NCI-H1436 treated with DMSO at 0.1 percent for 48 hours (cell line): ENCODE measurements at regions not wholly inside any gene's neighbourhood (a gene's known extent, or its start where the extent isn't known, plus 50 kb on each side); places are given as distances from the start of the nearest gene placed in this dataset.

Source experiments
- DNase-seq: peaks from one replicate; lab custom pipeline; 2025; lab: John Stamatoyannopoulos, UW

- no peak for DNase-seq
Observed at GRCh38 chr1:103854279-103854678, 104.6 kb downstream of the AMY1C start.

- DNase-seq = no peak
Observed at GRCh38 chr1:103859721-103860120, 110.0 kb downstream of the AMY1C start.

- no peak for DNase-seq
Observed at GRCh38 chr1:103898576-103899345, 149.1 kb downstream of the AMY1C start.

GRCh38 chr1:103900005-103900404 is 150.3 kb downstream of the AMY1C start:
- DNase-seq = no peak

GRCh38 chr1:103901072-103901471 is 151.4 kb downstream of the AMY1C start:
- DNase-seq = no peak

GRCh38 chr1:103905363-103905762 is 155.7 kb downstream of the AMY1C start:
- no peak for DNase-seq

- no peak for DNase-seq
Observed at GRCh38 chr1:103911450-103911849, 161.8 kb downstream of the AMY1C start.

- DNase-seq = no peak
Observed at GRCh38 chr1:103917795-103918194, 168.1 kb downstream of the AMY1C start.

- no peak for DNase-seq
Observed at GRCh38 chr1:103931891-103932290, 182.2 kb downstream of the AMY1C start.

- no peak for DNase-seq
Observed at GRCh38 chr1:103937763-103938357, 188.2 kb downstream of the AMY1C start.

- DNase-seq = no peak
Observed at GRCh38 chr1:103941086-103941485, 191.4 kb downstream of the AMY1C start.

- no peak for DNase-seq
Observed at GRCh38 chr1:103942029-103942428, 192.3 kb downstream of the AMY1C start.

- no peak for DNase-seq
Observed at GRCh38 chr1:103945774-103946173, 196.1 kb downstream of the AMY1C start.

GRCh38 chr1:103948526-103948925 is 198.8 kb downstream of the AMY1C start:
- DNase-seq = no peak

GRCh38 chr1:103949779-103950178 is 200.1 kb downstream of the AMY1C start:
- DNase-seq = no peak

GRCh38 chr1:103953386-103953785 is 203.7 kb downstream of the AMY1C start:
- DNase-seq = no peak

- no peak for DNase-seq
Observed at GRCh38 chr1:103958699-103959098, 209.0 kb downstream of the AMY1C start.

GRCh38 chr1:103959565-103959964 is 209.9 kb downstream of the AMY1C start:
- DNase-seq = no peak

GRCh38 chr1:103960045-103960444 is 210.3 kb downstream of the AMY1C start:
- no peak for DNase-seq

- no peak for DNase-seq
Observed at GRCh38 chr1:103960710-103961109, 211.0 kb downstream of the AMY1C start.

- DNase-seq = no peak
Observed at GRCh38 chr1:103986792-103987191, 237.1 kb downstream of the AMY1C start.

GRCh38 chr1:103997631-103998030 is 247.9 kb downstream of the AMY1C start:
- DNase-seq = no peak

- DNase-seq = no peak
Observed at GRCh38 chr1:104018922-104019674, 269.4 kb downstream of the AMY1C start.
